H1 (cell line): ENCODE measurements at regions not wholly inside any gene's neighbourhood (a gene's known extent, or its start where the extent isn't known, plus 50 kb on each side); places are given as distances from the start of the nearest gene placed in this dataset.

Source experiments
- JUND ChIP-seq: IDR thresholded peaks from 2 replicates; pipeline ENCODE4 v1.6.1; 2011; ENCODE audit warnings: mild to moderate bottlenecking, improper control_type of control experiment, low read length
- TF ChIP-seq, protein P1 (sequence below): IDR thresholded peaks from 2 replicates; pipeline ENCODE4 v1.6.1; 2012; ENCODE audit warnings: low read length, inconsistent platforms

GRCh38 chr7:114364151-114364550 lies 50.5 kb upstream of the FOXP2 start (continued):
- TF ChIP-seq, protein P1, sequence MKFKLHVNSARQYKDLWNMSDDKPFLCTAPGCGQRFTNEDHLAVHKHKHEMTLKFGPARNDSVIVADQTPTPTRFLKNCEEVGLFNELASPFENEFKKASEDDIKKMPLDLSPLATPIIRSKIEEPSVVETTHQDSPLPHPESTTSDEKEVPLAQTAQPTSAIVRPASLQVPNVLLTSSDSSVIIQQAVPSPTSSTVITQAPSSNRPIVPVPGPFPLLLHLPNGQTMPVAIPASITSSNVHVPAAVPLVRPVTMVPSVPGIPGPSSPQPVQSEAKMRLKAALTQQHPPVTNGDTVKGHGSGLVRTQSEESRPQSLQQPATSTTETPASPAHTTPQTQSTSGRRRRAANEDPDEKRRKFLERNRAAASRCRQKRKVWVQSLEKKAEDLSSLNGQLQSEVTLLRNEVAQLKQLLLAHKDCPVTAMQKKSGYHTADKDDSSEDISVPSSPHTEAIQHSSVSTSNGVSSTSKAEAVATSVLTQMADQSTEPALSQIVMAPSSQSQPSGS: no peak
- no peak for TF ChIP-seq JUND
- TF ChIP-seq, all 59 proteins: peak for 0
